Lung (tissue), 11 donors: ENCODE measurements at regions not wholly inside any gene's neighbourhood (a gene's known extent, or its start where the extent isn't known, plus 50 kb on each side); places are given as distances from the start of the nearest gene placed in this dataset.

Experiments
- ATAC-seq: fragments of 200-7000 bp; cut with Tn5 transposase; one replicate; pipeline ENCODE4 v1.9.1; 2020; ENCODE audit warnings: moderate number of reproducible peaks; ENCODE audit not compliant: insufficient read depth, low FRiP score
- DNase-seq, 3 donors: peaks; one replicate each; pipeline ENCODE4 v3.0.0-alpha.2; 2013 to 2017
- H3K27ac ChIP-seq, 2 donors: one replicate each; pipeline ENCODE4 v1.5.1; 2013; ENCODE audit warnings: mild to moderate bottlenecking in 2 of 2, moderate library complexity in 2 of 2, control low read depth in 1 of 2, inconsistent platforms in 1 of 2, low read depth in 1 of 2, low read length in 1 of 2
- H3K27me3 ChIP-seq, 3 donors: one replicate each; pipeline ENCODE4 v1.5.1; 2013; ENCODE audit warnings: low read length in 2 of 3; ENCODE audit not compliant: control insufficient read depth in 3 of 3, insufficient read depth in 3 of 3
- H3K36me3 ChIP-seq, 4 donors: one replicate each; pipeline ENCODE4 v1.5.1; 2013; ENCODE audit warnings: low read length in 4 of 4, mild to moderate bottlenecking in 1 of 4, moderate library complexity in 1 of 4; ENCODE audit not compliant: control insufficient read depth in 4 of 4, insufficient read depth in 4 of 4
- H3K4me1 ChIP-seq, 5 donors: one replicate each; pipeline ENCODE4 v1.5.1; 2013; ENCODE audit warnings: low read length in 5 of 5, mild to moderate bottlenecking in 2 of 5, moderate library complexity in 1 of 5; ENCODE audit not compliant: control insufficient read depth in 5 of 5, insufficient read depth in 5 of 5
- H3K4me3 ChIP-seq: one replicate; pipeline ENCODE4 v1.5.1; 2013; ENCODE audit warnings: mild to moderate bottlenecking, control low read depth, moderate library complexity
- H3K9ac ChIP-seq, 2 donors: one replicate each; pipeline ENCODE4 v1.5.1; 2013; ENCODE audit warnings: low read length in 2 of 2, control low read depth in 1 of 2; ENCODE audit not compliant: insufficient read depth in 1 of 2
- H3K9me3 ChIP-seq, 4 donors: one replicate each; pipeline ENCODE4 v1.5.1; 2013; ENCODE audit warnings: low read length in 3 of 4, mild to moderate bottlenecking in 1 of 4, moderate library complexity in 1 of 4; ENCODE audit not compliant: control insufficient read depth in 4 of 4, insufficient read depth in 3 of 4
- CTCF ChIP-seq: IDR thresholded peaks from 2 replicates; pipeline ENCODE4 v1.5.1; 2012; ENCODE audit warnings: mild to moderate bottlenecking; ENCODE audit errors: control extremely low read depth, extremely low read depth
- WGBS, 2 donors: extraction: QIAGEN DNeasy Blood & Tissue Kit; methylation state at CpG; one replicate each; pipeline ENCODE4 v1.1.7; 2013; 5-methylcytosine and 5-hydroxymethylcytosine counted together
- donor health status: control.
- donor health status: control.
- donor health status: Bipolar disorder and iron deficiency.
- donor health status: healthy.
- donor health status: DM: yes; HTN: yes; CAD: no.

GRCh38 chr2:60002183-60002867, 551.1 kb downstream of the BCL11A start:
- 57 to 62% methylated on average over 3 of the region's 3 CpGs for WGBS, 2 donors
- no peak for TF ChIP-seq CTCF
- H3K4me1 ChIP-seq = no peaks in the 10 kb centered on the region
- no peak overlapping the region for H3K9ac ChIP-seq
- no peaks in the 10 kb centered on the region for H3K27me3 ChIP-seq
- ATAC-seq (no peak), DNase-seq (peak in 2 of 3 donors; percentile 42 to 63)
- H3K27ac ChIP-seq = no peak overlapping the region
- H3K36me3 ChIP-seq = no peaks in the 10 kb centered on the region
- H3K9me3 ChIP-seq = no peaks in the 10 kb centered on the region
- H3K4me3 ChIP-seq = no peak overlapping the region

- H3K27me3 ChIP-seq = no peaks in the 10 kb centered on the region
- H3K4me3 ChIP-seq = no peak overlapping the region
- no peak for TF ChIP-seq CTCF
- ATAC-seq = no peak
- H3K36me3 ChIP-seq = no peaks in the 10 kb centered on the region
- H3K9me3 ChIP-seq = no peaks in the 10 kb centered on the region
- H3K27ac ChIP-seq = no peak overlapping the region
- DNase-seq = no peak
- peaks cover 0 to 3% (median 0%) of the 10 kb centered on the region in 5 donors for H3K4me1 ChIP-seq
- H3K9ac ChIP-seq = no peak overlapping the region
These were observed 552.8 kb downstream of the BCL11A start for GRCh38 chr2:60000686-60001085.

- peaks cover 0 to 3% (median 0%) of the 10 kb centered on the region in 5 donors for H3K4me1 ChIP-seq
- no peak overlapping the region for H3K27ac ChIP-seq
- ATAC-seq (no peak), DNase-seq (no peak)
- no peak for TF ChIP-seq CTCF
- no peaks in the 10 kb centered on the region for H3K27me3 ChIP-seq
- no peak overlapping the region for H3K4me3 ChIP-seq
- H3K9me3 ChIP-seq = peaks cover 0 to 2% (median 0%) of the 10 kb centered on the region in 4 donors
- no peaks in the 10 kb centered on the region for H3K36me3 ChIP-seq
- H3K9ac ChIP-seq = no peak overlapping the region
These were observed 555.1 kb downstream of the BCL11A start for GRCh38 chr2:59998324-59998723.

- peaks cover 0 to 2% (median 0%) of the 10 kb centered on the region in 4 donors for H3K9me3 ChIP-seq
- H3K27ac ChIP-seq = no peak overlapping the region
- H3K27me3 ChIP-seq = no peaks in the 10 kb centered on the region
- 92 to 97% methylated on average over 3 of the region's 3 CpGs for WGBS, 2 donors
- peaks cover 0 to 3% (median 0%) of the 10 kb centered on the region in 5 donors for H3K4me1 ChIP-seq
- ATAC-seq = no peak
- no peaks in the 10 kb centered on the region for H3K36me3 ChIP-seq
- TF ChIP-seq CTCF = no peak
- no peak overlapping the region for H3K9ac ChIP-seq
- no peak overlapping the region for H3K4me3 ChIP-seq
- DNase-seq = no peak
These were observed 556.1 kb downstream of the BCL11A start for GRCh38 chr2:59997371-59997770.
